Left forelimb (tissue), 1 donor: ENCODE measurements at regions not wholly inside any gene's neighbourhood (a gene's known extent, or its start where the extent isn't known, plus 50 kb on each side); places are given as distances from the start of the nearest gene placed in this dataset.
A peak's percentile ranks its signal among the peaks of the same experiment; 100 is the strongest.
"Not testable (repeated sequence)": the region's sequence is repeated elsewhere in the genome, so short reads cannot be mapped to it uniquely, and the experiment has no call there.

ENCODE experiments used
- DNase-seq: peaks from one replicate; pipeline ENCODE4 v3.0.0-alpha.2; 2018; ENCODE audit warnings: low spot score

GRCh38 chr3:144756704-144757440, 785.2 kb downstream of the DIPK2A start:
- DNase-seq = no peak

- no peak for DNase-seq
Observed at GRCh38 chr3:144760831-144761230, 789.2 kb downstream of the DIPK2A start.

GRCh38 chr3:144762091-144762490, 790.5 kb downstream of the DIPK2A start:
- DNase-seq = no peak

GRCh38 chr3:144763878-144764454, 792.3 kb downstream of the DIPK2A start:
- no peak for DNase-seq

- DNase-seq = no peak
Observed at GRCh38 chr3:144770281-144770680, 798.7 kb downstream of the DIPK2A start.

- DNase-seq = no peak
Observed at GRCh38 chr3:144770915-144771351, 799.3 kb downstream of the DIPK2A start.

- DNase-seq = no peak
Observed at GRCh38 chr3:144771381-144771870, 799.8 kb downstream of the DIPK2A start.

- no peak for DNase-seq
Observed at GRCh38 chr3:144772372-144772771, 800.7 kb downstream of the DIPK2A start.

GRCh38 chr3:144773350-144773749, 801.7 kb downstream of the DIPK2A start:
- DNase-seq = no peak

- no peak for DNase-seq
Observed at GRCh38 chr3:144774897-144775296, 803.3 kb downstream of the DIPK2A start.

- DNase-seq = no peak
Observed at GRCh38 chr3:144775551-144775950, 803.9 kb downstream of the DIPK2A start.

- no peak for DNase-seq
Observed at GRCh38 chr3:144777906-144778305, 806.3 kb downstream of the DIPK2A start.

GRCh38 chr3:144791034-144791433, 819.4 kb downstream of the DIPK2A start:
- DNase-seq = peak; percentile 36

GRCh38 chr3:144801890-144802289, 830.3 kb downstream of the DIPK2A start:
- peak; percentile 58 for DNase-seq

- no peak for DNase-seq
Observed at GRCh38 chr3:144809380-144809779, 837.8 kb downstream of the DIPK2A start.

- DNase-seq = no peak
Observed at GRCh38 chr3:144810160-144810559, 838.5 kb downstream of the DIPK2A start.

GRCh38 chr3:144815655-144816054, 844.0 kb downstream of the DIPK2A start:
- DNase-seq = no peak

GRCh38 chr3:144816323-144816722, 844.7 kb downstream of the DIPK2A start:
- DNase-seq = no peak

GRCh38 chr3:144818973-144819372, 847.4 kb downstream of the DIPK2A start:
- DNase-seq = no peak

GRCh38 chr3:144820232-144820631, 848.6 kb downstream of the DIPK2A start:
- not testable (repeated sequence) for DNase-seq

- no peak for DNase-seq
Observed at GRCh38 chr3:144820726-144821125, 849.1 kb downstream of the DIPK2A start.

- no peak for DNase-seq
Observed at GRCh38 chr3:144821583-144821982, 850.0 kb downstream of the DIPK2A start.

- no peak for DNase-seq
Observed at GRCh38 chr3:144822671-144823070, 851.0 kb downstream of the DIPK2A start.
